B cell (primary cell): ENCODE measurements at regions not wholly inside any gene's neighbourhood (a gene's known extent, or its start where the extent isn't known, plus 50 kb on each side); places are given as distances from the start of the nearest gene placed in this dataset.
"Not testable (repeated sequence)": the region's sequence is repeated elsewhere in the genome, so short reads cannot be mapped to it uniquely, and the experiment has no call there.

ENCODE experiments used
- ATAC-seq: fragments of 200-7000 bp; cut with Tn5 transposase; one replicate; pipeline ENCODE4 v1.10.0; 2021; ENCODE audit warnings: low read depth, mild to moderate bottlenecking, moderate number of reproducible peaks, moderate library complexity
- CTCF ChIA-PET: fragments of 350-600 bp; sonication (Branson Sonifier 250); formaldehyde crosslinking; loops from one replicate; lab custom pipeline; 2021; ENCODE audit warnings: antibody characterized with exemption, inconsistent platforms; lab: Charles Lee
- POLR2A ChIA-PET: fragments of 350-600 bp; sonication (Branson Sonifier 250); formaldehyde crosslinking; loops from one replicate; lab custom pipeline; 2021; ENCODE audit warnings: antibody characterized with exemption; lab: Charles Lee
- DNase-seq: peaks from one replicate; pipeline ENCODE4 v3.0.0; 2013
- H2AFZ ChIP-seq: 2 replicates; pipeline ENCODE4 v1.6.1; 2012; ENCODE audit warnings: mild to moderate bottlenecking, low read depth, low read length; ENCODE audit not compliant: insufficient read depth, poor library complexity, severe bottlenecking
- H3K27ac ChIP-seq, 2 donors: 1 replicate in 1 of 2; 2 replicates in 1 of 2; pipeline ENCODE4 v1.5.1; 2012 to 2013; ENCODE audit warnings: low read length in 2 of 2, mild to moderate bottlenecking in 2 of 2, moderate library complexity in 1 of 2
- H3K27me3 ChIP-seq, 4 experiments: fragments of 200-600 bp in 1 of 4; sonication (generic) in 1 of 4; replicated peaks in 1 of 4; 1 replicate in 2 of 4; 2 replicates in 2 of 4; pipeline versions ENCODE4 v1.6.1 to v1.7.0; 2013 to 2016; ENCODE audit warnings: low read length in 3 of 4, mild to moderate bottlenecking in 2 of 4, mixed read lengths in 1 of 4, moderate library complexity in 1 of 4; ENCODE audit not compliant: insufficient read depth in 4 of 4, control insufficient read depth in 3 of 4; ENCODE audit errors: control extremely low read depth in 1 of 4
- H3K36me3 ChIP-seq, 2 experiments: replicated peaks in 1 of 2; 1 replicate in 1 of 2; 2 replicates in 1 of 2; pipeline versions ENCODE4 v1.6.1 to v1.7.1; 2013; ENCODE audit warnings: low read length in 1 of 2; ENCODE audit not compliant: insufficient read depth in 2 of 2, control insufficient read depth in 1 of 2; ENCODE audit errors: control extremely low read depth in 1 of 2, extremely low read depth in 1 of 2
- H3K4me1 ChIP-seq, 2 donors: fragments of 200-600 bp in 1 of 2; sonication (generic) in 1 of 2; 1 replicate in 1 of 2; 2 replicates in 1 of 2; pipeline versions ENCODE4 v1.5.1 to v1.6.1; 2013 to 2017; ENCODE audit warnings: low read length in 2 of 2; ENCODE audit not compliant: control insufficient read depth in 2 of 2, insufficient read depth in 2 of 2
- H3K4me2 ChIP-seq: replicated peaks from 2 replicates; pipeline ENCODE3; 2012; ENCODE audit warnings: mild to moderate bottlenecking, low read depth, low read length; ENCODE audit not compliant: poor library complexity, severe bottlenecking
- H3K4me3 ChIP-seq, 5 experiments: fragments of 200-600 bp in 1 of 5; sonication (generic) in 1 of 5; 1 replicate in 3 of 5; 2 replicates in 2 of 5; pipeline versions ENCODE4 v1.5.1 to v1.7.0; 2011 to 2016; ENCODE audit warnings: low read length in 4 of 5, mild to moderate bottlenecking in 4 of 5, low read depth in 2 of 5, control low read depth in 1 of 5, moderate library complexity in 1 of 5; ENCODE audit not compliant: insufficient read depth in 1 of 5; ENCODE audit errors: control extremely low read depth in 1 of 5, extremely low read depth in 1 of 5
- H3K79me2 ChIP-seq: fragments of 200-600 bp; sonication (generic); one replicate; pipeline ENCODE4 v1.6.0; 2016; ENCODE audit warnings: low read length; ENCODE audit not compliant: control insufficient read depth, insufficient read depth
- H3K9ac ChIP-seq: fragments of 200-600 bp; sonication (generic); 2 replicates; pipeline ENCODE4 v1.6.1; 2017; ENCODE audit warnings: mild to moderate bottlenecking, low read length, moderate library complexity
- H3K9me3 ChIP-seq, 3 donors: one replicate each; pipeline versions ENCODE4 v1.6.1 to v1.7.1; 2013; ENCODE audit warnings: low read length in 2 of 3; ENCODE audit not compliant: control insufficient read depth in 2 of 3, insufficient read depth in 1 of 3; ENCODE audit errors: control extremely low read depth in 1 of 3
- H4K20me1 ChIP-seq: 2 replicates; pipeline ENCODE4 v1.6.0; 2012; ENCODE audit warnings: mild to moderate bottlenecking, low read length; ENCODE audit not compliant: insufficient read depth, control insufficient read depth, poor library complexity, severe bottlenecking
- H3K27ac Mint-ChIP-seq: one replicate; pipeline ENCODE4 v1.8.0; 2021; ENCODE audit warnings: mixed read lengths
- H3K27me3 Mint-ChIP-seq: one replicate; pipeline ENCODE4 v1.8.0; 2021; ENCODE audit warnings: mixed read lengths
- H3K4me1 Mint-ChIP-seq: one replicate; pipeline ENCODE4 v1.8.0; 2021; ENCODE audit warnings: mixed read lengths
- H3K4me3 Mint-ChIP-seq: one replicate; pipeline ENCODE4 v1.8.0; 2021; ENCODE audit warnings: mixed read lengths
- H3K9me3 Mint-ChIP-seq: one replicate; pipeline ENCODE4 v1.8.0; 2022; ENCODE audit warnings: mixed read lengths; ENCODE audit not compliant: insufficient read depth
- WGBS: methylation state at CpG from one replicate; pipeline ENCODE4 v1.1.5; 2013; ENCODE audit warnings: missing lambda C conversion rate; ENCODE audit not compliant: insufficient coverage; 5-methylcytosine and 5-hydroxymethylcytosine counted together
- intact Hi-C: fragments of 100-400 bp; cut with micrococcal nuclease; formaldehyde crosslinking; loops from one replicate; pipeline ENCODE4 v1.10.0; 2022

- ATAC-seq, CTCF ChIA-PET: not testable (repeated sequence)
Observed at GRCh38 chr20:30723934-30724687, 533.4 kb upstream of the DEFB115 start.

DNA sequence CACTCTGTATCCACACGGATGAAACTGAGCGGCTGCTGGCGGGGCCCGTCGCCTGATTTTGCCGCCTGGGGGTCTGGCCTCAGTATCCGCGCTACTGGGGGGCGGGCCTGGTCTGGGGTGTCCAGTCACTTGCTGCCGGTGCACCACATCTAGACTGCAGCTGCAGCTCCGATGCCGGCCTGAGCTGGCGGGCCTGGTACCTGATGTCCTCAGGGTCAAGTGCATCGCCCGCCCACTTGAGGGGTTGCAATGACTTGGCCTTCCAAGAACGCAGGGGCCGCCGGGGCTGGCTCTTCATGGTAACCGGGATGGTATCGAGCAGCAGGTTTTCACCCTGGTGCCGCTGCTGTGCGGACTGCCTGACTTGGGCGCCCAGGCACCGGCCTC, 532.8 kb upstream of the DEFB115 start:
- H3K4me3 ChIP-seq, H3K36me3 ChIP-seq, H3K27ac ChIP-seq, H3K27me3 Mint-ChIP-seq, H3K27ac Mint-ChIP-seq, H3K9me3 Mint-ChIP-seq, H4K20me1 ChIP-seq, intact Hi-C loops, H3K4me3 Mint-ChIP-seq, H3K4me1 ChIP-seq, H3K4me2 ChIP-seq, POLR2A ChIA-PET, H3K9ac ChIP-seq, H3K79me2 ChIP-seq, ATAC-seq, H3K27me3 ChIP-seq, CTCF ChIA-PET, H2AFZ ChIP-seq, H3K4me1 Mint-ChIP-seq, DNase-seq: not testable (repeated sequence)
- H3K9me3 ChIP-seq, result peaks cover 0 to 27% (median 0%) of the 10 kb centered on the region in 3 donors
- WGBS, result 84% methylated on average over 24 of the region's 24 CpGs

More at GRCh38 chr20:30723934-30724687, 533.4 kb upstream of the DEFB115 start:
- H4K20me1 ChIP-seq, H3K27me3 Mint-ChIP-seq, H3K4me1 ChIP-seq, H2AFZ ChIP-seq, H3K9me3 Mint-ChIP-seq, H3K27me3 ChIP-seq, H3K4me3 ChIP-seq, H3K36me3 ChIP-seq, POLR2A ChIA-PET, H3K4me1 Mint-ChIP-seq, H3K9ac ChIP-seq, H3K79me2 ChIP-seq, H3K4me3 Mint-ChIP-seq, H3K27ac ChIP-seq, intact Hi-C loops, H3K27ac Mint-ChIP-seq, DNase-seq, H3K4me2 ChIP-seq: not testable (repeated sequence)
- peaks cover 0 to 26% (median 0%) of the 10 kb centered on the region in 3 donors for H3K9me3 ChIP-seq
- 49% methylated on average over 44 of the region's 51 CpGs for WGBS

- H3K27me3 ChIP-seq, intact Hi-C loops, H4K20me1 ChIP-seq, H3K27ac Mint-ChIP-seq, H3K36me3 ChIP-seq, H3K4me1 Mint-ChIP-seq, H2AFZ ChIP-seq, ATAC-seq, H3K4me3 Mint-ChIP-seq, H3K27ac ChIP-seq, POLR2A ChIA-PET, CTCF ChIA-PET, H3K4me2 ChIP-seq, DNase-seq, H3K79me2 ChIP-seq, H3K27me3 Mint-ChIP-seq, H3K9me3 Mint-ChIP-seq, H3K4me3 ChIP-seq, H3K9ac ChIP-seq, H3K4me1 ChIP-seq: not testable (repeated sequence)
- WGBS, result 92% methylated on average over 15 of the region's 19 CpGs
- H3K9me3 ChIP-seq, result peaks cover 0 to 27% (median 0%) of the 10 kb centered on the region in 3 donors
Observed at GRCh38 chr20:30725188-30725587, 532.3 kb upstream of the DEFB115 start.

DNA sequence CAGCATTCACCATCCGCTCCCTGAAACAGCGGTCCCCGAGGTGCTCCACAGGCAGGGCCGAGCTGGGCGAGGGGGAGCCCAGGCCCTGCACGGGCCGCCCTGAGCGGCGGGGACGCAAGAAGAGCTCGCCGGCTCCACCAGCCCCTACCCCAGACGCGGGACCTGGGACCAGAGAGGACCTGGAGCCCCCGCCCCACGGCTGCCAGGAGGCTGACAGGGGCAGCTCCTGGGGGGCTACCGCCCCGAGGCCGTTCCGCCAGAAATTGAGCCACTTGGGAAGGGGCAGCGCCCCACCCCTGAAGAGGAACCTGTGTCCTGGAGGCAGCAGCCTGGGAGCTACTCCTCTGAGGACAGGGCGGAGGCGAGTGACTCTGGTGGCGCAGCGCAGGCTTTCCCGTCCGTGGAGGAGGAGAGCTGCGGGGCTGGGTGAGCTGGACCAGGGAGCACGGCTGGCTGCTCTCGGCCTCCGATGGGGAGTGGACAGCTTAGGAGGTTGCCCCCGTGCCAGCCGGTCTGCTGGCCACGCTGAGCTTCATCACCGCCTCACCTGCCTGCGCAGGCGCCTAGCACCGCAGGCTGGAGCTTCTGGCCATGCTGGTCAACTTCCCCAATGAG, 529.1 kb upstream of the DEFB115 start:
- H3K79me2 ChIP-seq, H3K4me3 Mint-ChIP-seq: not testable (repeated sequence)

More for the DNA sequence above, 529.1 kb upstream of the DEFB115 start:
- H3K9ac ChIP-seq, H3K4me1 Mint-ChIP-seq, H3K27ac Mint-ChIP-seq, H3K4me3 ChIP-seq, H3K27me3 Mint-ChIP-seq, intact Hi-C loops, H3K4me1 ChIP-seq, H3K27ac ChIP-seq, H2AFZ ChIP-seq, DNase-seq, H3K27me3 ChIP-seq, H3K4me2 ChIP-seq, H4K20me1 ChIP-seq, CTCF ChIA-PET, H3K9me3 Mint-ChIP-seq, ATAC-seq, H3K36me3 ChIP-seq, POLR2A ChIA-PET: not testable (repeated sequence)
- H3K9me3 ChIP-seq, result peaks cover 0 to 27% (median 0%) of the 10 kb centered on the region in 3 donors
- WGBS, result 94% methylated on average over 38 of the region's 38 CpGs
